H9 (cell line): ENCODE measurements at regions not wholly inside any gene's neighbourhood (a gene's known extent, or its start where the extent isn't known, plus 50 kb on each side); places are given as distances from the start of the nearest gene placed in this dataset.
A peak's percentile ranks its signal among the peaks of the same experiment; 100 is the strongest.

Experiments used
- DNase-seq: peaks from one replicate; pipeline ENCODE4 v3.0.0-alpha.2; 2017
- H2AFZ ChIP-seq: one replicate; pipeline ENCODE4 v1.6.1; 2013; ENCODE audit warnings: mild to moderate bottlenecking, low read length, control low read depth, moderate library complexity
- H2AK5ac ChIP-seq: 2 replicates; pipeline ENCODE4 v1.6.1; 2013; ENCODE audit warnings: low read length, control low read depth, mixed read lengths; ENCODE audit not compliant: insufficient read length
- H2BK120ac ChIP-seq: one replicate; pipeline ENCODE4 v1.6.1; 2013; ENCODE audit warnings: low read depth, mild to moderate bottlenecking, low read length, control low read depth, inconsistent platforms; ENCODE audit not compliant: poor library complexity, severe bottlenecking
- H2BK12ac ChIP-seq: 2 replicates; pipeline ENCODE4 v1.6.1; 2013; ENCODE audit warnings: low read length, control low read depth, mixed read lengths, low read depth; ENCODE audit not compliant: insufficient read length
- H2BK15ac ChIP-seq: 2 replicates; pipeline ENCODE4 v1.6.1; 2013; ENCODE audit warnings: low read depth, low read length, control low read depth
- H2BK20ac ChIP-seq: one replicate; pipeline ENCODE4 v1.6.1; 2013; ENCODE audit warnings: low read depth, mild to moderate bottlenecking, low read length, control low read depth, inconsistent platforms; ENCODE audit not compliant: poor library complexity, severe bottlenecking
- H2BK5ac ChIP-seq: 2 replicates; pipeline ENCODE4 v1.6.1; 2013; ENCODE audit warnings: low read length, control low read depth, mixed read lengths; ENCODE audit not compliant: insufficient read length
- H3K14ac ChIP-seq: 2 replicates; pipeline ENCODE4 v1.6.1; 2013; ENCODE audit warnings: low read length, control low read depth; ENCODE audit not compliant: insufficient read depth
- H3K18ac ChIP-seq: 2 replicates; pipeline ENCODE4 v1.6.1; 2013; ENCODE audit warnings: low read depth, mild to moderate bottlenecking, mixed read lengths, low read length, control low read depth; ENCODE audit not compliant: insufficient read length
- H3K23ac ChIP-seq: 2 replicates; pipeline ENCODE4 v1.6.1; 2013; ENCODE audit warnings: low read length, control low read depth, mixed read lengths, low read depth; ENCODE audit not compliant: insufficient read length
- H3K23me2 ChIP-seq: 2 replicates; pipeline ENCODE4 v1.6.1; 2013; ENCODE audit warnings: low read depth, mild to moderate bottlenecking, mixed read lengths, low read length, control low read depth; ENCODE audit not compliant: insufficient read length, poor library complexity, severe bottlenecking
- H3K27ac ChIP-seq: 2 replicates; pipeline ENCODE4 v1.5.1; 2013; ENCODE audit warnings: low read length, control low read depth, mixed read lengths, low read depth; ENCODE audit not compliant: insufficient read length
- H3K27me3 ChIP-seq: 2 replicates; pipeline ENCODE4 v1.6.1; 2013; ENCODE audit warnings: low read length, control low read depth, inconsistent platforms; ENCODE audit not compliant: insufficient read depth
- H3K4ac ChIP-seq: 2 replicates; pipeline ENCODE4 v1.6.1; 2013; ENCODE audit warnings: low read depth, mild to moderate bottlenecking, control low read depth, inconsistent platforms, low read length, moderate library complexity
- H3K4me1 ChIP-seq: 2 replicates; pipeline ENCODE4 v1.6.1; 2013; ENCODE audit warnings: low read length, control low read depth, inconsistent platforms; ENCODE audit not compliant: insufficient read depth
- H3K4me2 ChIP-seq: 2 replicates; pipeline ENCODE4 v1.6.1; 2013; ENCODE audit warnings: low read length, control low read depth, mixed read lengths; ENCODE audit not compliant: insufficient read length, insufficient read depth
- H3K56ac ChIP-seq: 2 replicates; pipeline ENCODE4 v1.6.1; 2013; ENCODE audit warnings: low read depth, mild to moderate bottlenecking, mixed read lengths, low read length, control low read depth; ENCODE audit not compliant: insufficient read length
- H3K79me1 ChIP-seq: 2 replicates; pipeline ENCODE4 v1.6.1; 2013; ENCODE audit warnings: low read depth, mild to moderate bottlenecking, moderate library complexity, low read length, control low read depth, inconsistent platforms; ENCODE audit not compliant: insufficient read depth, poor library complexity, severe bottlenecking
- H3K79me2 ChIP-seq: 2 replicates; pipeline ENCODE4 v1.6.1; 2013; ENCODE audit warnings: low read length, control low read depth, inconsistent platforms; ENCODE audit not compliant: insufficient read depth
- H3K9ac ChIP-seq: 2 replicates; pipeline ENCODE4 v1.6.1; 2013; ENCODE audit warnings: low read length, control low read depth, mixed read lengths; ENCODE audit not compliant: insufficient read length; ENCODE audit errors: extremely low read depth
- H3K9me3 ChIP-seq: one replicate; pipeline ENCODE4 v1.6.1; 2013; ENCODE audit warnings: low read depth, low read length, inconsistent platforms; ENCODE audit not compliant: control insufficient read depth
- H3T11ph ChIP-seq: one replicate; pipeline ENCODE4 v1.6.1; 2013; ENCODE audit warnings: mild to moderate bottlenecking, low read length, control low read depth, inconsistent platforms
- H4K20me1 ChIP-seq: one replicate; pipeline ENCODE4 v1.6.1; 2013; ENCODE audit not compliant: control insufficient read depth, insufficient read length, insufficient read depth
- H4K5ac ChIP-seq: 2 replicates; pipeline ENCODE4 v1.6.1; 2013; ENCODE audit warnings: low read depth, mild to moderate bottlenecking, mixed read lengths, low read length, control low read depth; ENCODE audit not compliant: insufficient read length
- H4K8ac ChIP-seq: replicated peaks from 2 replicates; pipeline ENCODE4 v1.6.1; 2013; ENCODE audit warnings: low read length, control low read depth, mixed read lengths, low read depth; ENCODE audit not compliant: insufficient read length
- H4K91ac ChIP-seq: 2 replicates; pipeline ENCODE4 v1.6.1; 2013; ENCODE audit warnings: low read depth, mild to moderate bottlenecking, moderate library complexity, mixed read lengths, low read length, control low read depth; ENCODE audit not compliant: insufficient read length
- H3K27ac Mint-ChIP-seq, 3 experiments: 2 replicates in 2 of 3; 3 replicates in 1 of 3; pipeline ENCODE4 v1.8.0; 2020 to 2021; ENCODE audit warnings: mixed read lengths in 3 of 3, mild to moderate bottlenecking in 1 of 3, moderate library complexity in 1 of 3
- H3K27me3 Mint-ChIP-seq: 2 replicates; pipeline ENCODE4 v1.8.0; 2021; ENCODE audit warnings: low read depth, mild to moderate bottlenecking, moderate library complexity, mixed read lengths
- H3K36me3 Mint-ChIP-seq, 3 experiments: 2 replicates in 2 of 3; 3 replicates in 1 of 3; pipeline ENCODE4 v1.8.0; 2020 to 2021; ENCODE audit warnings: low read depth in 3 of 3, mixed read lengths in 3 of 3; ENCODE audit not compliant: insufficient read depth in 1 of 3
- H3K4me1 Mint-ChIP-seq, 2 experiments: 2 replicates each; pipeline ENCODE4 v1.8.0; 2020; ENCODE audit warnings: mixed read lengths in 2 of 2
- H3K4me3 Mint-ChIP-seq, 2 experiments: 2 replicates in 1 of 2; 3 replicates in 1 of 2; pipeline ENCODE4 v1.8.0; 2020 to 2021; ENCODE audit warnings: mild to moderate bottlenecking in 2 of 2, mixed read lengths in 2 of 2, moderate library complexity in 1 of 2
- H3K9me3 Mint-ChIP-seq, 2 experiments: 2 replicates in 1 of 2; 3 replicates in 1 of 2; pipeline ENCODE4 v1.8.0; 2020; ENCODE audit warnings: mild to moderate bottlenecking in 2 of 2, mixed read lengths in 2 of 2, moderate library complexity in 1 of 2
- WGBS: extraction: QIAGEN DNeasy Blood & Tissue Kit; methylation state at CpG from one replicate; pipeline ENCODE4 v1.1.7; 2013; ENCODE audit warnings: missing lambda C conversion rate, low lambda C conversion rate, mixed read lengths; ENCODE audit not compliant: insufficient read length; ENCODE audit errors: extremely low coverage; 5-methylcytosine and 5-hydroxymethylcytosine counted together
- TF ChIP-seq, protein P1 (sequence below): fragments of 200-600 bp; sonication (generic); conservative IDR thresholded peaks from 3 replicates; pipeline ENCODE4 v1.8.0; 2021; ENCODE audit warnings: antibody characterized with exemption, mild to moderate bottlenecking

- Histone ChIP-seq H3K4me1 (no peaks in the 10 kb centered on the region), H3K27ac (no peak overlapping the region), H2BK5ac (no peak overlapping the region), H2BK12ac (no peak overlapping the region), H3K18ac (no peak overlapping the region), H3T11ph (no peak overlapping the region), H4K5ac (no peak overlapping the region), H2BK120ac (no peak overlapping the region), H3K4ac (no peak overlapping the region), H3K4me2 (no peak overlapping the region), H4K91ac (no peak overlapping the region), H3K14ac (peak overlapping the region; percentile 31; the same call in 1 of the 2 replicates), H2AK5ac (no peak overlapping the region), H4K20me1 (no peaks in the 10 kb centered on the region), H3K9ac (no peak overlapping the region), H3K23ac (no peak overlapping the region), H3K23me2 (no peaks in the 10 kb centered on the region), H3K27me3 (no peaks in the 10 kb centered on the region), H3K9me3 (no peaks in the 10 kb centered on the region), H4K8ac (no peak overlapping the region), H3K79me2 (no peaks in the 10 kb centered on the region), H2AFZ (no peak overlapping the region), H3K79me1 (no peaks in the 10 kb centered on the region), H2BK15ac (no peak overlapping the region), H2BK20ac (no peak overlapping the region), H3K56ac (no peak overlapping the region)
- Mint-ChIP-seq H3K27ac (peak overlapping the region in 2 of 3 experiments; percentile 42 to 70; a peak in 3 of 7 replicates), H3K27me3 (no peaks in the 10 kb centered on the region), H3K9me3 (peaks cover 0 to 4% of the 10 kb centered on the region in 2 experiments; a peak in 4 of 5 replicates), H3K4me3 (no peak overlapping the region), H3K36me3 (peaks cover 0 to 4% (median 0%) of the 10 kb centered on the region in 3 experiments; a peak in 2 of 7 replicates), H3K4me1 (peaks cover 16 to 17% of the 10 kb centered on the region in 2 experiments)
- DNase-seq = no peak
- TF ChIP-seq, protein P1, sequence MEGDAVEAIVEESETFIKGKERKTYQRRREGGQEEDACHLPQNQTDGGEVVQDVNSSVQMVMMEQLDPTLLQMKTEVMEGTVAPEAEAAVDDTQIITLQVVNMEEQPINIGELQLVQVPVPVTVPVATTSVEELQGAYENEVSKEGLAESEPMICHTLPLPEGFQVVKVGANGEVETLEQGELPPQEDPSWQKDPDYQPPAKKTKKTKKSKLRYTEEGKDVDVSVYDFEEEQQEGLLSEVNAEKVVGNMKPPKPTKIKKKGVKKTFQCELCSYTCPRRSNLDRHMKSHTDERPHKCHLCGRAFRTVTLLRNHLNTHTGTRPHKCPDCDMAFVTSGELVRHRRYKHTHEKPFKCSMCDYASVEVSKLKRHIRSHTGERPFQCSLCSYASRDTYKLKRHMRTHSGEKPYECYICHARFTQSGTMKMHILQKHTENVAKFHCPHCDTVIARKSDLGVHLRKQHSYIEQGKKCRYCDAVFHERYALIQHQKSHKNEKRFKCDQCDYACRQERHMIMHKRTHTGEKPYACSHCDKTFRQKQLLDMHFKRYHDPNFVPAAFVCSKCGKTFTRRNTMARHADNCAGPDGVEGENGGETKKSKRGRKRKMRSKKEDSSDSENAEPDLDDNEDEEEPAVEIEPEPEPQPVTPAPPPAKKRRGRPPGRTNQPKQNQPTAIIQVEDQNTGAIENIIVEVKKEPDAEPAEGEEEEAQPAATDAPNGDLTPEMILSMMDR = no peak
- WGBS = no CpG with 5 or more reads among the region's 6 CpGs
Observed at GRCh38 chr13:37316935-37317334, 211.5 kb upstream of the CSNK1A1L start.
